ENCODE measurements at regions not wholly inside any gene's neighbourhood (a gene's known extent, or its start where the extent isn't known, plus 50 kb on each side); places are given as distances from the start of the nearest gene placed in this dataset.

DNA sequence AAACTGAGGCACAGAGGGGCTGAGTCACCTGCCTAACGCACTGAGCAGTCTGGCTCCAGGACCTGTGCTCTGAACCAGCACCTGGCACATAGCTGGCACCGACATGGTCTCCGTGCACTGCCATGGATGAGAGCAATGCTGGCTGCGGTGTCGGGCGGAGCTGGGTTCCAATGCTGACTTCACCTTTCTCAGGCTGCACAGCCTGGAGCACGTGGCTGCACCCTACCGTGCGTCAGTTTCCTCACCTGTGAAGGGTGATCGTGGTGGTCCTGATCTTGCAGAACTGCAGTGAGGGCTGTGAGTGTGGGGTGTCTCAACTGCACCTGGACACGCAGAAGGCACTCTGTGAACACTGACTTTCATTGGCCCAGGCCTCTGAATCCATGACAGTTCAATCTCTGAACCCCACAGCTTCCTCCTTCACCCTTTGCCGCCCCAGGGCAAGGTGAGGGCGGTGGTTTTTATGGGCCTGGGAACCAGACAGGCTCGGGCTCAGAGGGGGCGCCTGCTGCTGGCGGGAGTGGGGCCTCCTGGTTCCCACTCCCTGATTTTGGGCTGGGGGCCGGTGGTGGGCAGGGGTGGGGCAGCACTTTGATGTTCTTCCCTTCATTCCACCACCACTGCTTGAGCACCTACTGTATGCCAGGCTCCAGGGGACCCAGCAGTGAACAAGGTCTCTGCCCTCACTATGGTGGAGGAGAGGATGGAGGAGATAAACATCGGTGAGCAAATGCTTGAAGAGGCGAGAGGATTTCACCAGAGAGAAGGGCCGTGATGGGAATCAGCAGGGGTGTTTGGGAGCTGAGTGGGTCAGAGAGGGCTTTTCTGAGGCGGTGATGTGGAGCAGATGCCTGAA lies 102.9 kb downstream of the CEBPB start:
- no peaks in the 10 kb centered on the region for H3K36me3 Mint-ChIP-seq (ENCODE audit: low read depth)
- CTCF ChIA-PET = interaction anchor here (1.4 kb wide), 1 partner anchor 150 kb away, joined by 3 read pairs; no protein-coding TSS in a partner anchor
- H3K27me3 Mint-ChIP-seq = peaks cover 2% of the 10 kb centered on the region
- POLR2A ChIA-PET = interaction anchor here (0.6 kb wide), 1 partner anchor 328 kb away, joined by 3 read pairs; no protein-coding TSS in a partner anchor
- no peak for DNase-seq
- TF ChIP-seq, protein P1, sequence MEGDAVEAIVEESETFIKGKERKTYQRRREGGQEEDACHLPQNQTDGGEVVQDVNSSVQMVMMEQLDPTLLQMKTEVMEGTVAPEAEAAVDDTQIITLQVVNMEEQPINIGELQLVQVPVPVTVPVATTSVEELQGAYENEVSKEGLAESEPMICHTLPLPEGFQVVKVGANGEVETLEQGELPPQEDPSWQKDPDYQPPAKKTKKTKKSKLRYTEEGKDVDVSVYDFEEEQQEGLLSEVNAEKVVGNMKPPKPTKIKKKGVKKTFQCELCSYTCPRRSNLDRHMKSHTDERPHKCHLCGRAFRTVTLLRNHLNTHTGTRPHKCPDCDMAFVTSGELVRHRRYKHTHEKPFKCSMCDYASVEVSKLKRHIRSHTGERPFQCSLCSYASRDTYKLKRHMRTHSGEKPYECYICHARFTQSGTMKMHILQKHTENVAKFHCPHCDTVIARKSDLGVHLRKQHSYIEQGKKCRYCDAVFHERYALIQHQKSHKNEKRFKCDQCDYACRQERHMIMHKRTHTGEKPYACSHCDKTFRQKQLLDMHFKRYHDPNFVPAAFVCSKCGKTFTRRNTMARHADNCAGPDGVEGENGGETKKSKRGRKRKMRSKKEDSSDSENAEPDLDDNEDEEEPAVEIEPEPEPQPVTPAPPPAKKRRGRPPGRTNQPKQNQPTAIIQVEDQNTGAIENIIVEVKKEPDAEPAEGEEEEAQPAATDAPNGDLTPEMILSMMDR (IDR thresholded peaks at IDR 0.05) = no peak
- no peak for ATAC-seq
- intact Hi-C loops (cut with micrococcal nuclease) = no loop called here
- peaks cover 14% of the 10 kb centered on the region for H3K4me1 Mint-ChIP-seq (ENCODE audit: low read depth)
- H3K27ac Mint-ChIP-seq = no peak overlapping the region
- no peaks in the 10 kb centered on the region for H3K9me3 Mint-ChIP-seq
- no peak overlapping the region for H3K4me3 Mint-ChIP-seq

DNA sequence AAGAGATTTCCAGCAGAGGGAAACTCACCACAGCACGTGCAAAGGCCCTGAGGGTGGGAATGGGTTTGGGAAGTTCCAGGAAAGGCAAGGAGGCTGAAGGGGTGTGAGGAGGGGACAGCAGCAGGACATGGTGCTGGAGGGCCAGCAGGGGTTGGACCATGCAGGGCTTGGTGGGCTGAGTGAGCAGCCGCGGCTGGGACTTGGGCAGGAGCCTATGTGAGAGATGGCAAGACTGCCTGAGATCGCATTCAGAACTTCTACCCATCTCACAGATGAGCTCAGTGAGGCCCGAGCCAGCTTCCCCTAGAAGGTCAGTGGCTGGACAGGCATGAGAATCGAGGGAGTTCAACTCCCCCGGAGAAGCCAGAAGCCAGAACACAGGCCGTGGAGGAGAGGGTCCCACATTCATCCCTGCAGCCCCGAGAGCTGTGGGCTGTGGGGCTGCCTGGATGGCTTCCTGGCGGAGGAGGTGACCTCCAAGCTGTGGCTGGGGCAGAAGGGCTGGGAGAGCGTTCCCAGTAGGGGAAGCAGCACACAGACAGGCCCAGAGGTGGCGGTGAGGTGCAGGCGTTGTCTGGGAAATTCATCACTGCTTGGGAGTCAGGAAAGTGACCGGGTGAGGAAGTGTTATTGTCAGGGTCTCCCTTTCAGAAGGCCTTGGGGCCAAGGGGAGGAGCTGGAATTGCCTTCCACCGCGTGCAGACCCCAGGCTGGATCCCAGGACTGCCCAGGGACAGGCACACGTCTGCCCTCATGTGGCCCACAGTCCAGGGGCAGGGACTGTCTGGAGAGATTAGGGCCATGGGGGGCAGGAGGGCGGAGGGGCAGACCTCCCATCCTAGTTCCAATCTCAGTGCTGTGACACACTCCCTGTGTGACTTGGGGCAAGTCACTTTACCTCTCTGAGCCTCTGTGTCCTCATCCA lies 103.8 kb downstream of the CEBPB start:
- no peaks in the 10 kb centered on the region for H3K9me3 Mint-ChIP-seq
- H3K27ac Mint-ChIP-seq = no peak overlapping the region
- DNase-seq = no peak
- intact Hi-C loops (cut with micrococcal nuclease) = no loop called here
- peaks cover 2% of the 10 kb centered on the region for H3K27me3 Mint-ChIP-seq
- CTCF ChIA-PET = interaction anchor here (1.4 kb wide), 1 partner anchor 149 kb away, joined by 3 read pairs; no protein-coding TSS in a partner anchor
- POLR2A ChIA-PET = interaction anchor here (0.6 kb wide), 1 partner anchor 327 kb away, joined by 3 read pairs; no protein-coding TSS in a partner anchor
- no peaks in the 10 kb centered on the region for H3K36me3 Mint-ChIP-seq (ENCODE audit: low read depth)
- ATAC-seq = no peak
- TF ChIP-seq, protein P1 (IDR thresholded peaks at IDR 0.05) = no peak
- no peak overlapping the region for H3K4me3 Mint-ChIP-seq
- H3K4me1 Mint-ChIP-seq (ENCODE audit: low read depth) = peaks cover 14% of the 10 kb centered on the region

DNA sequence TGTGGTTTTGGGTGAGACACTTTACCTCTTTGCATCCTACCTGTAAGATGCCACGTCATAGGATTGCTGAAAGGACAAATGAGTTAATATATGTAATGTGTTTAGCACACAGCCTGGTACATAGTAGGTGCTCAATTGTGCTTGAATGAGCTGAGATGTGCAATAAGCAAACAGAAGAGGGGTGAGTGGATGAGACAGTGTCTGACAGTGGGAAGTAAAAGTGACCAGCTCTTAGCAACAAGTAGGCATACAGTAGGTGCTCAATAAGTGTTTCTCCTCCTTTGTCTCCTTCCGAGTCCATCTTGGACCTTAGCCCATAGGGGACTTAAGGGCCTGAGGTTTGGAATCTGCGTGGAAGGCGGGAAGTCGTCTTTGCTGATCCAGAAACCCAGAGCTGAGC lies 104.7 kb downstream of the CEBPB start:
- no peak for DNase-seq
- POLR2A ChIA-PET = no interaction called here
- peaks cover 4% of the 10 kb centered on the region for H3K27me3 Mint-ChIP-seq

DNA sequence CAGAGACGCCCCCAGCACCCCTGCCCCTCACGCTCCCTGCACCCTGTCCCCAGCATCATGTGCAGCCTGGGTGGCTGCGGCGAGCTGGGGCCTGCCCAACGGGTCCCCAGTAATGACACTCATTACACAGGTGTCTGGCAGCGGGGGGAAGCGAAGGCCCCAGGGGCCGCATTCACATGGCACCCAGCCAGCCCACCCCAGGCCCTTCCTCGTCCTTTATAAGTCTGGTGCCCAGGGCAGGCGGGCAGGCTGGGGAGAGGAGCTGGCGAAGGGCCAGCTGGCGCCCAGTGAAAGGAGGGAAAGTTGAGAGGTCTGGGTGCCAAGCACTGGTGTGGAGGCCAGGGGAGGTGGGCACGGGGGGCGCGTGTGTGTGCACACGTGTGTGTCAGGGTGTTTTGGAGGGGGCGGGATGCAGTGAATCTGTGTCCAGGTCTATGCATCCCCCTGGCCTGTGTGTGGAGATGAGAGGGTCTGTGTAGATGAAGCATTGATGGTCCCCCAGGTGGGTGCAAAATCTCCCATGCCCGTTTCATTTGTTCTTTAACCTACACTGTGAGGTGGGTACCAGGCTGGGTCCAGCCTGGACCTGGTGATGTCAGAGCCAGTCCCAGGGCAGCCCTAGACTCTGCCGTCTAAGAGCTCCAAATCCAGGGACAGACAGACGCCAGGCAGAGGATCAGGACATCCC lies 105.3 kb downstream of the CEBPB start:
- Mint-ChIP-seq H3K4me1 (ENCODE audit: low read depth) (peaks cover 14% of the 10 kb centered on the region), H3K27me3 (peaks cover 4% of the 10 kb centered on the region), H3K36me3 (ENCODE audit: low read depth) (no peaks in the 10 kb centered on the region), H3K27ac (no peak overlapping the region), H3K4me3 (no peak overlapping the region), H3K9me3 (no peaks in the 10 kb centered on the region)
- intact Hi-C loops (cut with micrococcal nuclease) = no loop called here
- ChIA-PET CTCF (interaction anchor here (1.1 to 1.3 kb wide), 2 partner anchors 14 to 30 kb away, joined by 3 to 4 read pairs; no protein-coding TSS in a partner anchor), POLR2A (no interaction called here)
- TF ChIP-seq, protein P1 (IDR thresholded peaks at IDR 0.05) = no peak
- DNase-seq (no peak), ATAC-seq (no peak)

More for the DNA sequence above, 104.7 kb downstream of the CEBPB start:
- ATAC-seq = no peak
- Mint-ChIP-seq H3K9me3 (no peaks in the 10 kb centered on the region), H3K36me3 (ENCODE audit: low read depth) (no peaks in the 10 kb centered on the region), H3K27ac (no peak overlapping the region), H3K4me3 (no peak overlapping the region), H3K4me1 (ENCODE audit: low read depth) (peaks cover 14% of the 10 kb centered on the region)
- CTCF ChIA-PET = interaction anchor here (1.1 kb wide), 1 partner anchor 13 kb away, joined by 3 read pairs; no protein-coding TSS in a partner anchor
- intact Hi-C loops (cut with micrococcal nuclease) = no loop called here
- TF ChIP-seq, protein P1 (IDR thresholded peaks at IDR 0.05) = no peak
